ENCODE measurements at regions not wholly inside any gene's neighbourhood (a gene's known extent, or its start where the extent isn't known, plus 50 kb on each side); places are given as distances from the start of the nearest gene placed in this dataset.

- intact Hi-C loops (cut with DNase I, micrococcal nuclease): no loop called here
- Histone ChIP-seq H3K27ac (ENCODE audit: low read depth in 1 of 2, low read length in 2 of 2) (no peak overlapping the region), H3K36me3 (ENCODE audit: insufficient read depth, low read length) (no peaks in the 10 kb centered on the region), H3K4me3 (ENCODE audit: low read length) (no peak overlapping the region), H3K27me3 (ENCODE audit: control insufficient read depth in 1 of 2, insufficient read depth in 2 of 2, low read length in 2 of 2) (no peaks in the 10 kb centered on the region), H3K4me1 (ENCODE audit: insufficient read depth, low read length) (no peaks in the 10 kb centered on the region), H3K9me3 (ENCODE audit: control insufficient read depth in 1 of 2, insufficient read depth in 1 of 2, low read length in 2 of 2) (no peaks in the 10 kb centered on the region)
- H3K27me3 Mint-ChIP-seq: peaks cover 20% of the 10 kb centered on the region
- H3K36me3 Mint-ChIP-seq (ENCODE audit: low read depth): no peaks in the 10 kb centered on the region
- POLR2A ChIA-PET: interaction anchor here (0.6 kb wide), 1 partner anchor 320 kb away, joined by 3 read pairs; no protein-coding TSS in a partner anchor
- H3K4me1 Mint-ChIP-seq (ENCODE audit: low read depth): no peaks in the 10 kb centered on the region
- DNase-seq: no peak
- no peak for ATAC-seq (ENCODE audit: poor library complexity)
- CTCF ChIA-PET: no interaction called here
- H3K4me3 Mint-ChIP-seq: no peak overlapping the region
- no peak for TF ChIP-seq CTCF (IDR thresholded peaks at IDR 0.05)
- H3K9me3 Mint-ChIP-seq: no peaks in the 10 kb centered on the region
- H3K27ac Mint-ChIP-seq: no peak overlapping the region
These were observed 78.7 kb upstream of the PNPT1 start for GRCh38 chr2:55772109-55772980.

- no peak overlapping the region for H3K27ac ChIP-seq (ENCODE audit: low read depth in 1 of 2, low read length in 2 of 2)
- H3K4me1 Mint-ChIP-seq (ENCODE audit: low read depth): no peaks in the 10 kb centered on the region
- H3K4me3 ChIP-seq (ENCODE audit: low read length): no peak overlapping the region
- DNase-seq (no peak), ATAC-seq (ENCODE audit: poor library complexity) (no peak)
- ChIA-PET POLR2A (no interaction called here), CTCF (no interaction called here)
- no peak overlapping the region for H3K4me3 Mint-ChIP-seq
- intact Hi-C loops (cut with DNase I, micrococcal nuclease): no loop called here
- no peaks in the 10 kb centered on the region for H3K9me3 ChIP-seq (ENCODE audit: control insufficient read depth in 1 of 2, insufficient read depth in 1 of 2, low read length in 2 of 2)
- no peak for TF ChIP-seq CTCF (IDR thresholded peaks at IDR 0.05)
- no peaks in the 10 kb centered on the region for H3K27me3 ChIP-seq (ENCODE audit: control insufficient read depth in 1 of 2, insufficient read depth in 2 of 2, low read length in 2 of 2)
- no peaks in the 10 kb centered on the region for H3K36me3 ChIP-seq (ENCODE audit: insufficient read depth, low read length)
- H3K36me3 Mint-ChIP-seq (ENCODE audit: low read depth): no peaks in the 10 kb centered on the region
- no peak overlapping the region for H3K27ac Mint-ChIP-seq
- no peaks in the 10 kb centered on the region for H3K4me1 ChIP-seq (ENCODE audit: insufficient read depth, low read length)
- H3K27me3 Mint-ChIP-seq: peaks cover 22% of the 10 kb centered on the region
- no peaks in the 10 kb centered on the region for H3K9me3 Mint-ChIP-seq
These were observed 78.0 kb upstream of the PNPT1 start for GRCh38 chr2:55771612-55772011.

- intact Hi-C loops (cut with DNase I, micrococcal nuclease): no loop called here
- Mint-ChIP-seq H3K4me3 (no peak overlapping the region), H3K36me3 (ENCODE audit: low read depth) (no peaks in the 10 kb centered on the region), H3K27ac (no peak overlapping the region), H3K27me3 (peaks cover 28% of the 10 kb centered on the region), H3K4me1 (ENCODE audit: low read depth) (no peaks in the 10 kb centered on the region), H3K9me3 (no peaks in the 10 kb centered on the region)
- no peaks in the 10 kb centered on the region for H3K9me3 ChIP-seq (ENCODE audit: control insufficient read depth in 1 of 2, insufficient read depth in 1 of 2, low read length in 2 of 2)
- no peaks in the 10 kb centered on the region for H3K4me1 ChIP-seq (ENCODE audit: insufficient read depth, low read length)
- DNase-seq: no peak
- POLR2A ChIA-PET: no interaction called here
- TF ChIP-seq CTCF (IDR thresholded peaks at IDR 0.05): no peak
- H3K4me3 ChIP-seq (ENCODE audit: low read length): no peak overlapping the region
- CTCF ChIA-PET: no interaction called here
- H3K27me3 ChIP-seq (ENCODE audit: control insufficient read depth in 1 of 2, insufficient read depth in 2 of 2, low read length in 2 of 2): no peaks in the 10 kb centered on the region
- no peak for ATAC-seq (ENCODE audit: poor library complexity)
- H3K27ac ChIP-seq (ENCODE audit: low read depth in 1 of 2, low read length in 2 of 2): no peak overlapping the region
- no peaks in the 10 kb centered on the region for H3K36me3 ChIP-seq (ENCODE audit: insufficient read depth, low read length)
These were observed 75.3 kb upstream of the PNPT1 start for GRCh38 chr2:55768991-55769390.

All from CD4-positive, alpha-beta T cell (primary cell).